HepG2 (cell line): ENCODE measurements at regions not wholly inside any gene's neighbourhood (a gene's known extent, or its start where the extent isn't known, plus 50 kb on each side); places are given as distances from the start of the nearest gene placed in this dataset.

Experiments used
- ARHGAP35 ChIP-seq: sonication (generic); formaldehyde crosslinking; IDR thresholded peaks from 2 replicates; pipeline ENCODE4 v1.9.0; 2022; ENCODE audit warnings: mild to moderate bottlenecking, inconsistent platforms, moderate library complexity, missing genetic modification reagents, borderline replicate concordance
- ATF7 ChIP-seq, 2 experiments: fragments of 450-650 bp in 1 of 2; sonication (generic) in 1 of 2; formaldehyde crosslinking in 1 of 2; IDR thresholded peaks; 2 replicates each; pipeline versions ENCODE4 v1.4.0 to v1.6.1; 2016 to 2020; ENCODE audit warnings: antibody characterized with exemption in 1 of 2, mild to moderate bottlenecking in 1 of 2, missing genetic modification reagents in 1 of 2
- ERF ChIP-seq: IDR thresholded peaks from 2 replicates; pipeline ENCODE4 v1.6.1; 2018; ENCODE audit warnings: missing biosample characterization, missing genetic modification reagents
- FOXK2 ChIP-seq: fragments of 450-650 bp; IDR thresholded peaks from 2 replicates; pipeline ENCODE4 v1.6.1; 2016
- GTF3A ChIP-seq: sonication (generic); formaldehyde crosslinking; conservative IDR thresholded peaks from 2 replicates; pipeline ENCODE4 v1.4.0; 2020; ENCODE audit warnings: mild to moderate bottlenecking, missing genetic modification reagents
- KDM3A ChIP-seq: IDR thresholded peaks from 2 replicates; pipeline ENCODE4 v1.6.1; 2018; ENCODE audit warnings: low read depth, missing compliant biosample characterization
- MAFF ChIP-seq: IDR thresholded peaks from 2 replicates; pipeline ENCODE4 v1.6.1; 2011; ENCODE audit warnings: low read depth, low read length, improper control_type of control experiment
- MAFK ChIP-seq, 2 experiments: IDR thresholded peaks in 1 of 2; conservative IDR thresholded peaks in 1 of 2; 2 replicates each; pipeline ENCODE4 v1.6.1; 2011; ENCODE audit warnings: improper control_type of control experiment in 2 of 2, low read length in 2 of 2
- MED1 ChIP-seq: sonication (generic); formaldehyde crosslinking; IDR thresholded peaks from 2 replicates; pipeline ENCODE4 v1.4.0; 2020; ENCODE audit warnings: missing genetic modification reagents
- NRL ChIP-seq: sonication (generic); formaldehyde crosslinking; IDR thresholded peaks from 2 replicates; pipeline ENCODE4 v1.5.0; 2020; ENCODE audit warnings: missing genetic modification reagents, mild to moderate bottlenecking, moderate library complexity, borderline replicate concordance
- PAWR ChIP-seq: sonication (generic); formaldehyde crosslinking; IDR thresholded peaks from 2 replicates; pipeline ENCODE4 v1.4.0; 2020; ENCODE audit warnings: missing genetic modification reagents, mild to moderate bottlenecking, borderline replicate concordance
- PHF8 ChIP-seq: sonication (generic); formaldehyde crosslinking; IDR thresholded peaks from 2 replicates; pipeline ENCODE4 v1.5.0; 2020; ENCODE audit warnings: missing genetic modification reagents
- PTBP1 ChIP-seq: fragments of 200-400 bp; formaldehyde crosslinking; IDR thresholded peaks from 2 replicates; pipeline ENCODE4 v1.6.1; 2018; ENCODE audit warnings: low read length, low read depth; ENCODE audit not compliant: poor library complexity, severe bottlenecking
- SOX13 ChIP-seq, 3 experiments: fragments of 450-650 bp in 1 of 3; sonication (generic) in 1 of 3; formaldehyde crosslinking in 1 of 3; IDR thresholded peaks in 2 of 3; conservative IDR thresholded peaks in 1 of 3; 2 replicates each; pipeline versions ENCODE4 v1.5.0 to v1.6.1; 2016 to 2020; ENCODE audit warnings: antibody characterized with exemption in 1 of 3, mild to moderate bottlenecking in 1 of 3, missing compliant biosample characterization in 1 of 3, missing genetic modification reagents in 1 of 3, moderate library complexity in 1 of 3
- TAF15 ChIP-seq: fragments of 200-400 bp; formaldehyde crosslinking; IDR thresholded peaks from one replicate; pipeline ENCODE4 v1.6.1; 2018; ENCODE audit warnings: mild to moderate bottlenecking, low read depth, low read length; ENCODE audit not compliant: poor library complexity, severe bottlenecking
- THAP8 ChIP-seq: sonication (generic); formaldehyde crosslinking; IDR thresholded peaks from 2 replicates; pipeline ENCODE4 v1.5.1; 2020; ENCODE audit warnings: missing genetic modification reagents, mild to moderate bottlenecking, borderline replicate concordance
- ZNF282 ChIP-seq: fragments of 450-650 bp; IDR thresholded peaks from 2 replicates; pipeline ENCODE4 v1.6.1; 2018; ENCODE audit not compliant: partially characterized antibody
- ZNF296 ChIP-seq: sonication (generic); formaldehyde crosslinking; conservative IDR thresholded peaks from 2 replicates; pipeline ENCODE4 v1.5.0; 2020; ENCODE audit warnings: mild to moderate bottlenecking, missing genetic modification reagents
- ZNF333 ChIP-seq: sonication (generic); formaldehyde crosslinking; IDR thresholded peaks from 2 replicates; pipeline ENCODE4 v1.4.0; 2020; ENCODE audit warnings: mild to moderate bottlenecking, missing genetic modification reagents, borderline replicate concordance
- ZNF768 ChIP-seq: sonication (generic); formaldehyde crosslinking; IDR thresholded peaks from 2 replicates; pipeline ENCODE4 v1.4.0; 2020; ENCODE audit warnings: missing genetic modification reagents
- TF ChIP-seq, protein P1 (sequence below): sonication (generic); formaldehyde crosslinking; IDR thresholded peaks from 2 replicates; pipeline ENCODE4 v1.8.0; 2022; ENCODE audit warnings: mild to moderate bottlenecking, missing genetic modification reagents; ENCODE audit not compliant: insufficient replicate concordance
- TF ChIP-seq, protein P2 (sequence below): sonication (generic); formaldehyde crosslinking; IDR thresholded peaks from 2 replicates; pipeline ENCODE4 v1.4.0; 2020; ENCODE audit warnings: missing genetic modification reagents

DNA sequence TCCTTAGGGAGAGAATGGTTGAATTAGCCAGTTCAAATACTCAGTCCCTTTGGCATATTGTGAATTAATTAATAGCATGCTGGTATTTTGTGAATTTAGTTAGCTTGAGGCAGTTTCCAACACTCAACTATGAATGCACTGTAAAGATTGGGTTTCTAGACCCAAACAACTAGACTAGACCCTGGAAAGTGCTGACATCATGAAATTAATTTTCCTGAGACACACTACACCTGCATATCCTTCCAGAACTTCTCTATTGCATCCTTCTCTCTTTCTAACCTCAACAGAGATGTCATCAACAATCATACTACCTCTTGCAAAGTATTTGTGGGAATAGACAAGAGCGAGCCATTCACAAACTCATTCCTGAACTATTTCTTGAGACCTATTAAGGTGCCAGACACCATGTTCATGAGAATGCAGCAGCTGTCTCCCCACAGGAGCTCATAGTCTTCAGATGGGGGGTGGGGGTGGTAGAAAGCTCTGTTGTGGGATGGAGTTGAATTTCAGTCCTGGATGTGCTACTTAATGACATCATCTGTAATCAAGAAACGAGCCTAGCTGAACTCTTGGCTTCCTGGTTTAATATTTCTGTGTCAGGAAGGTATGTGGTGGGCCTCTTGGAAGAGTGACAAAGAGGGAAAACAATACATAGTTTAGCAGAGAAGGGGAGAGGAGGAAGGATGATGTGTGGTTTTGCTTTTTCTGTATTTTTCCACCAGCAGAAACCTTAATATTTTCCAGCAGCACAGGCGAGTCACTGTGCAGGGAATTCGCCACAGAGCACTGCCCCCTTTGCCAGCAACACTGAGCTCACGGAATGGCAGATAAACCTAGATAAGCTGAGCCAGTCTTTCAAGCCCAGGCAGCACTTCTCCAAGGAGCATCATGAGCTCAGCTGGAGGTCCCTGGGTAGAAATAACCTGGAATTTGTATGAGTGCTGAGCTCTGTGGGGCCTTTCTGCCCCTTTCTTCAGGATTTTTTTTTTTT lies 53.1 kb upstream of the CYSLTR2 start (continued):
- TF ChIP-seq, protein P1, sequence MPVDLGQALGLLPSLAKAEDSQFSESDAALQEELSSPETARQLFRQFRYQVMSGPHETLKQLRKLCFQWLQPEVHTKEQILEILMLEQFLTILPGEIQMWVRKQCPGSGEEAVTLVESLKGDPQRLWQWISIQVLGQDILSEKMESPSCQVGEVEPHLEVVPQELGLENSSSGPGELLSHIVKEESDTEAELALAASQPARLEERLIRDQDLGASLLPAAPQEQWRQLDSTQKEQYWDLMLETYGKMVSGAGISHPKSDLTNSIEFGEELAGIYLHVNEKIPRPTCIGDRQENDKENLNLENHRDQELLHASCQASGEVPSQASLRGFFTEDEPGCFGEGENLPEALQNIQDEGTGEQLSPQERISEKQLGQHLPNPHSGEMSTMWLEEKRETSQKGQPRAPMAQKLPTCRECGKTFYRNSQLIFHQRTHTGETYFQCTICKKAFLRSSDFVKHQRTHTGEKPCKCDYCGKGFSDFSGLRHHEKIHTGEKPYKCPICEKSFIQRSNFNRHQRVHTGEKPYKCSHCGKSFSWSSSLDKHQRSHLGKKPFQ (CRISPR knock-in tag) = no peak
- TF ChIP-seq MED1 = peak; percentile 48
- TF ChIP-seq ARHGAP35 = no peak
- TF ChIP-seq SOX13 (IDR thresholded peaks at IDR 0.05) = no peak
- TF ChIP-seq SOX13 (CRISPR knock-in tag; conservative IDR thresholded peaks at IDR 0.05 in 1 of 2, IDR thresholded peaks at IDR 0.05 in 1 of 2) = peak in 1 of 2 experiments; percentile 42; a peak in 1 of 4 replicates
- no peak for TF ChIP-seq FOXK2
- TF ChIP-seq ZNF333 (CRISPR knock-in tag) = no peak
- no peak for TF ChIP-seq THAP8 (CRISPR knock-in tag)
- no peak for TF ChIP-seq ZNF282
- no peak for TF ChIP-seq PHF8
- no peak for TF ChIP-seq ZNF296 (CRISPR knock-in tag)
- TF ChIP-seq MAFF = peak; percentile 93
- no peak for TF ChIP-seq PTBP1
- no peak for TF ChIP-seq ERF (CRISPR knock-in tag)
- peak; percentile 73 for TF ChIP-seq ZNF768 (CRISPR knock-in tag)
- TF ChIP-seq NRL (CRISPR knock-in tag) = no peak
- no peak for TF ChIP-seq GTF3A
- TF ChIP-seq KDM3A = no peak
- TF ChIP-seq TAF15 = no peak
- TF ChIP-seq ATF7 (IDR thresholded peaks at IDR 0.05) = peak; percentile 84
- no peak for TF ChIP-seq ATF7 (CRISPR knock-in tag; IDR thresholded peaks at IDR 0.05)
- TF ChIP-seq, protein P2, sequence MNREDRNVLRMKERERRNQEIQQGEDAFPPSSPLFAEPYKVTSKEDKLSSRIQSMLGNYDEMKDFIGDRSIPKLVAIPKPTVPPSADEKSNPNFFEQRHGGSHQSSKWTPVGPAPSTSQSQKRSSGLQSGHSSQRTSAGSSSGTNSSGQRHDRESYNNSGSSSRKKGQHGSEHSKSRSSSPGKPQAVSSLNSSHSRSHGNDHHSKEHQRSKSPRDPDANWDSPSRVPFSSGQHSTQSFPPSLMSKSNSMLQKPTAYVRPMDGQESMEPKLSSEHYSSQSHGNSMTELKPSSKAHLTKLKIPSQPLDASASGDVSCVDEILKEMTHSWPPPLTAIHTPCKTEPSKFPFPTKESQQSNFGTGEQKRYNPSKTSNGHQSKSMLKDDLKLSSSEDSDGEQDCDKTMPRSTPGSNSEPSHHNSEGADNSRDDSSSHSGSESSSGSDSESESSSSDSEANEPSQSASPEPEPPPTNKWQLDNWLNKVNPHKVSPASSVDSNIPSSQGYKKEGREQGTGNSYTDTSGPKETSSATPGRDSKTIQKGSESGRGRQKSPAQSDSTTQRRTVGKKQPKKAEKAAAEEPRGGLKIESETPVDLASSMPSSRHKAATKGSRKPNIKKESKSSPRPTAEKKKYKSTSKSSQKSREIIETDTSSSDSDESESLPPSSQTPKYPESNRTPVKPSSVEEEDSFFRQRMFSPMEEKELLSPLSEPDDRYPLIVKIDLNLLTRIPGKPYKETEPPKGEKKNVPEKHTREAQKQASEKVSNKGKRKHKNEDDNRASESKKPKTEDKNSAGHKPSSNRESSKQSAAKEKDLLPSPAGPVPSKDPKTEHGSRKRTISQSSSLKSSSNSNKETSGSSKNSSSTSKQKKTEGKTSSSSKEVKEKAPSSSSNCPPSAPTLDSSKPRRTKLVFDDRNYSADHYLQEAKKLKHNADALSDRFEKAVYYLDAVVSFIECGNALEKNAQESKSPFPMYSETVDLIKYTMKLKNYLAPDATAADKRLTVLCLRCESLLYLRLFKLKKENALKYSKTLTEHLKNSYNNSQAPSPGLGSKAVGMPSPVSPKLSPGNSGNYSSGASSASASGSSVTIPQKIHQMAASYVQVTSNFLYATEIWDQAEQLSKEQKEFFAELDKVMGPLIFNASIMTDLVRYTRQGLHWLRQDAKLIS (CRISPR knock-in tag) = no peak
- no peak for TF ChIP-seq PAWR (CRISPR knock-in tag)
- TF ChIP-seq MAFK (conservative IDR thresholded peaks at IDR 0.05 in 1 of 2, IDR thresholded peaks at IDR 0.05 in 1 of 2; ENCODE audit: low read length in 2 of 2) = peak; percentile 93 to 96
